ELR (cell line): ENCODE measurements at regions not wholly inside any gene's neighbourhood (a gene's known extent, or its start where the extent isn't known, plus 50 kb on each side); places are given as distances from the start of the nearest gene placed in this dataset.

Experiments used
- DNase-seq: peaks from one replicate; pipeline ENCODE4 v3.0.0-alpha.2; 2015; ENCODE audit warnings: low read depth

GRCh38 chr5:5951953-5952352 is 426.4 kb downstream of the MED10 start:
- no peak for DNase-seq

- DNase-seq = no peak
Observed at GRCh38 chr5:5950658-5951057, 427.7 kb downstream of the MED10 start.

- DNase-seq = no peak
Observed at GRCh38 chr5:5941486-5941885, 436.9 kb downstream of the MED10 start.

GRCh38 chr5:5939759-5940370 is 438.5 kb downstream of the MED10 start:
- DNase-seq = no peak

GRCh38 chr5:5933651-5934050 is 444.7 kb downstream of the MED10 start:
- no peak for DNase-seq

GRCh38 chr5:5932824-5933223 is 445.5 kb downstream of the MED10 start:
- DNase-seq = no peak

GRCh38 chr5:5930561-5930960 is 447.8 kb downstream of the MED10 start:
- DNase-seq = no peak

GRCh38 chr5:5929291-5930020 is 448.9 kb downstream of the MED10 start:
- no peak for DNase-seq

- no peak for DNase-seq
Observed at GRCh38 chr5:5925191-5925590, 453.2 kb downstream of the MED10 start.

GRCh38 chr5:5919411-5919810 is 458.9 kb downstream of the MED10 start:
- no peak for DNase-seq

- DNase-seq = no peak
Observed at GRCh38 chr5:5906778-5907177, 471.6 kb downstream of the MED10 start.

- DNase-seq = no peak
Observed at GRCh38 chr5:5905186-5905585, 473.2 kb downstream of the MED10 start.

GRCh38 chr5:5904113-5904512 is 474.2 kb downstream of the MED10 start:
- DNase-seq = no peak

GRCh38 chr5:5902678-5903646 is 475.4 kb downstream of the MED10 start:
- DNase-seq = no peak

- no peak for DNase-seq
Observed at GRCh38 chr5:5900350-5900749, 477.9 kb downstream of the ICE1 start.

GRCh38 chr5:5899716-5900115 is 477.2 kb downstream of the ICE1 start:
- no peak for DNase-seq

- DNase-seq = no peak
Observed at GRCh38 chr5:5888284-5888683, 465.8 kb downstream of the ICE1 start.

- no peak for DNase-seq
Observed at GRCh38 chr5:5887833-5888232, 465.4 kb downstream of the ICE1 start.

- DNase-seq = no peak
Observed at GRCh38 chr5:5886812-5887486, 464.5 kb downstream of the ICE1 start.

GRCh38 chr5:5886353-5886752 is 463.9 kb downstream of the ICE1 start:
- DNase-seq = no peak

- DNase-seq = no peak
Observed at GRCh38 chr5:5885782-5886181, 463.3 kb downstream of the ICE1 start.

GRCh38 chr5:5884593-5884992 is 462.1 kb downstream of the ICE1 start:
- no peak for DNase-seq
